Epithelial cell of proximal tubule (primary cell): ENCODE measurements at regions not wholly inside any gene's neighbourhood (a gene's known extent, or its start where the extent isn't known, plus 50 kb on each side); places are given as distances from the start of the nearest gene placed in this dataset.

Experiments
- DNase-seq: peaks from one replicate; pipeline ENCODE4 v3.0.0-alpha.2; 2011; ENCODE audit warnings: low read depth
- H3K4me3 ChIP-seq: 2 replicates; pipeline ENCODE4 v1.5.1; 2011; ENCODE audit warnings: low read depth, mild to moderate bottlenecking, low read length
- CTCF ChIP-seq: conservative IDR thresholded peaks from 2 replicates; pipeline ENCODE4 v1.5.1; 2012; ENCODE audit warnings: low read depth, mild to moderate bottlenecking, low read length

- TF ChIP-seq CTCF, result no peak
- no peak for DNase-seq
- no peak overlapping the region for H3K4me3 ChIP-seq
These were observed 676.1 kb upstream of the GYPC start for GRCh38 chr2:125979886-125980285.

- no peak overlapping the region for H3K4me3 ChIP-seq
- no peak for DNase-seq
- TF ChIP-seq CTCF, result no peak
These were observed 672.6 kb upstream of the GYPC start for GRCh38 chr2:125983364-125983763.

GRCh38 chr2:126029316-126029715 lies 626.6 kb upstream of the GYPC start:
- DNase-seq, result no peak
- no peak for TF ChIP-seq CTCF
- H3K4me3 ChIP-seq, result no peak overlapping the region

- DNase-seq, result no peak
- H3K4me3 ChIP-seq, result no peak overlapping the region
- TF ChIP-seq CTCF, result no peak
These were observed 617.1 kb upstream of the GYPC start for GRCh38 chr2:126038861-126039260.

GRCh38 chr2:126041391-126042047 lies 614.4 kb upstream of the GYPC start:
- no peak overlapping the region for H3K4me3 ChIP-seq
- no peak for TF ChIP-seq CTCF
- no peak for DNase-seq

- no peak for TF ChIP-seq CTCF
- no peak for DNase-seq
These were observed 613.9 kb upstream of the GYPC start for GRCh38 chr2:126042089-126042488.

GRCh38 chr2:126048719-126049118 lies 607.2 kb upstream of the GYPC start:
- no peak for DNase-seq
- TF ChIP-seq CTCF, result no peak
- no peak overlapping the region for H3K4me3 ChIP-seq

More at GRCh38 chr2:126042089-126042488, 613.9 kb upstream of the GYPC start:
- H3K4me3 ChIP-seq, result no peak overlapping the region
